ENCODE measurements at regions not wholly inside any gene's neighbourhood (a gene's known extent, or its start where the extent isn't known, plus 50 kb on each side); places are given as distances from the start of the nearest gene placed in this dataset.

DNA sequence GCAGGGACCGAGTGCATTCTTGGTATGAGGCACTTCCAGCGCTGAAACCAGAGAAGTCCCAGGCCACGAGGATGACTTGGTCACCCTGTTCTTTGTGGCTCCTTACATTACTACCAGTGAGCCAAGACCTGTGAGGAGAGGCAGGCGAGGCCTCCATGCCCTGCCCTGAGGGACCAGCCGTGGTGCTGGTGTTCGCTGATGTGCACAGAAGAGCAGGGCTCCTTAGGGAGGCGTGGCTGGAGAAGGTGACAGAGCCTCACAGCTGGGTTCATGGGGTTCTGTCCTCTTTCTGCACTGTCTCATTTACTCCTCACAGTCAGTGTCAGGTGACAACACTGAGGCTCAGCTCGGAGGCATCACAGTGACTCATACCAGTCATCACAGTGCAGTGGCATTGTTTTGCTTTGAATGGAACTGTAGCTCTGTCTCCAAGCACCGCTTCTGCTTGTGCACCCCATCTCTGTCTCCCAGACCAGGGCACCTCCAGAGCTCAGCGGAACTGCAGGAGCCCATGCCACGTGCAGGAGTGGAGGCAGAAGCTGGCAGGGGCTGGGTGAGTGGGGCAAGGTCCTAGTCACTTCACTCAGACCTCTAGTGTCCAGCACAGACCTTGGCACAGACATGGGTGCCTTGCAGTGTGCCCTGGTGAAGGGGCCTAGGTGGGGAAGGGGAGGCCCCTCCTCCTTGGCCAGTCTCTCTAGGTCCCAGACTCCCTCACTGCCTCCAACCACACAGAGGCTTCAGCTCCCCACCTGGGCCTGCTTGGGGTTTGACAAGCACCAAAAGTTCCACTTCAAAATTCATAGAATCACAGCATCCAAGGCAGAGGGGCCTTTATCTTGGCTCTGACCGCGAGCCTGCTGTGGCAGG is 310.9 kb downstream of the MATN1 start:
- H3K27me3 ChIP-seq (ENCODE audit: control insufficient read depth, insufficient read depth, low read length): peaks cover 4% of the 10 kb centered on the region; the same call in 1 of the 2 replicates
- no peak overlapping the region for H3K4me3 ChIP-seq (ENCODE audit: low read depth, low read length)
- ChIA-PET CTCF (interaction anchor here (2.1 kb wide), 1 partner anchor 32 kb away, joined by 5 read pairs; no protein-coding TSS in a partner anchor), POLR2A (no interaction called here)
- TF ChIP-seq, protein P1, sequence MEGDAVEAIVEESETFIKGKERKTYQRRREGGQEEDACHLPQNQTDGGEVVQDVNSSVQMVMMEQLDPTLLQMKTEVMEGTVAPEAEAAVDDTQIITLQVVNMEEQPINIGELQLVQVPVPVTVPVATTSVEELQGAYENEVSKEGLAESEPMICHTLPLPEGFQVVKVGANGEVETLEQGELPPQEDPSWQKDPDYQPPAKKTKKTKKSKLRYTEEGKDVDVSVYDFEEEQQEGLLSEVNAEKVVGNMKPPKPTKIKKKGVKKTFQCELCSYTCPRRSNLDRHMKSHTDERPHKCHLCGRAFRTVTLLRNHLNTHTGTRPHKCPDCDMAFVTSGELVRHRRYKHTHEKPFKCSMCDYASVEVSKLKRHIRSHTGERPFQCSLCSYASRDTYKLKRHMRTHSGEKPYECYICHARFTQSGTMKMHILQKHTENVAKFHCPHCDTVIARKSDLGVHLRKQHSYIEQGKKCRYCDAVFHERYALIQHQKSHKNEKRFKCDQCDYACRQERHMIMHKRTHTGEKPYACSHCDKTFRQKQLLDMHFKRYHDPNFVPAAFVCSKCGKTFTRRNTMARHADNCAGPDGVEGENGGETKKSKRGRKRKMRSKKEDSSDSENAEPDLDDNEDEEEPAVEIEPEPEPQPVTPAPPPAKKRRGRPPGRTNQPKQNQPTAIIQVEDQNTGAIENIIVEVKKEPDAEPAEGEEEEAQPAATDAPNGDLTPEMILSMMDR (IDR thresholded peaks at IDR 0.05; ENCODE audit: insufficient read depth, low read depth, low read length): no peak
- no peaks in the 10 kb centered on the region for H3K36me3 ChIP-seq (ENCODE audit: control insufficient read depth, insufficient read depth, low read length)
- DNase-seq (ENCODE audit: low read depth): no peak

DNA sequence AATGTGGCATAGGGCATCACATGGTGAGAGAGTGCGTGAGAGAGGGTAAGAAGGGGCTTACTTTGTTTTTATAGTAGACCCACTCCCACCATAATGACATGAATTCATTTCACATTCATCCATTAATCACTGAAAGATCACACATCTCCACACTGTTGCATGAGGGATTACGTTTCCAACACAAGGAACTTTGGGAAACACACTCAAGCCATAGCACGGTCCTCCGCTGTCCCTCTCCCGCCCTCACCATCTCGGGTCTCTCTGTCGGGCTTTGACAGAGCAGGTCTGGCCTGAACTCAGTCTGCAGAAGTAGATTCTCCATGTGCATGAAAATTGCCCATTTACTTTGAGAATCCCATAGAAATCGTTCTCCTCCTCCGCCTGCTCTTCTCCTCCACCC is 312.2 kb downstream of the MATN1 start:
- Histone ChIP-seq H3K36me3 (ENCODE audit: control insufficient read depth, insufficient read depth, low read length) (no peaks in the 10 kb centered on the region), H3K27me3 (ENCODE audit: control insufficient read depth, insufficient read depth, low read length) (peaks cover 5% of the 10 kb centered on the region; the same call in 1 of the 2 replicates), H3K4me3 (ENCODE audit: low read depth, low read length) (no peak overlapping the region)
- POLR2A ChIA-PET: no interaction called here
- no peak for DNase-seq (ENCODE audit: low read depth)
- CTCF ChIA-PET: no interaction called here
- TF ChIP-seq, protein P1 (IDR thresholded peaks at IDR 0.05; ENCODE audit: insufficient read depth, low read depth, low read length): no peak

DNA sequence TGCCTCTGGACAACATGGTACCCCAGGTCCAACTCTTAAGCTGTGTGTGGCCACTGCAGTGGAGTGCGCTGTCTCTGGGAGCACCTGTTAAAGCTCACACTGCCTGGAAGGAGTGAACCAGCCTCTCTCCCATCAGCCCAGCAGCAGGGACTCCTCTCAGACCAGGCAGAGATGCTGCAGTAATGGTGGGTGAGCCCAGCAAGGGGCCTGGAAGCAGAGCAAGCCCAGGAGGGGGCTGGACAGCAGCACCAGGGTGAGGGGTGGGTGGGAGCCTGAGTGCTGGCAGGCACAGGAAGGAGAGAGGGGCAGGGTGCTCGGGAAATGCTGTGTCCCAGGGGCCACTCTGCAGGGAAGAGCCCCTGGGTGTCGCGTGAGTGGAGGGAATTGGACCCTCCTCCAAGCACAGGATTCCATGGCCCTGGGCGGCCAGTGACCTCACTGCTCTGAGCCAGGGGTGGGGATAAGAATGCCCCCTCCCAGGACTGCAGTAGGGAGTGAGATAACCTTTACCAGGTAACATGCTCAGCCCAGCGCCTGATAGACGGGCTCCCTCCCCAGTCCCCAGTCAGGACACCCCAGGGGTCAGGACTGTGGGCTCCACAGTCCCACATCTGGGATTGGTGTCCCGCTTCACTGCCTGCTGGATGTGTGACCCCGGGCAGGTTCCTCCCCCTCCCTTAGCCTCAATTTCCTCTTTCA is 313.1 kb downstream of the MATN1 start:
- no peaks in the 10 kb centered on the region for H3K36me3 ChIP-seq (ENCODE audit: control insufficient read depth, insufficient read depth, low read length)
- no peak for DNase-seq (ENCODE audit: low read depth)
- H3K27me3 ChIP-seq (ENCODE audit: control insufficient read depth, insufficient read depth, low read length): peaks cover 7% of the 10 kb centered on the region
- TF ChIP-seq, protein P1 (IDR thresholded peaks at IDR 0.05; ENCODE audit: insufficient read depth, low read depth, low read length): no peak
- POLR2A ChIA-PET: no interaction called here
- no peak overlapping the region for H3K4me3 ChIP-seq (ENCODE audit: low read depth, low read length)
- CTCF ChIA-PET: interaction anchor here (1.1 to 1.4 kb wide), 2 partner anchors 30 to 297 kb away, joined by 3 to 5 read pairs; no protein-coding TSS in a partner anchor

DNA sequence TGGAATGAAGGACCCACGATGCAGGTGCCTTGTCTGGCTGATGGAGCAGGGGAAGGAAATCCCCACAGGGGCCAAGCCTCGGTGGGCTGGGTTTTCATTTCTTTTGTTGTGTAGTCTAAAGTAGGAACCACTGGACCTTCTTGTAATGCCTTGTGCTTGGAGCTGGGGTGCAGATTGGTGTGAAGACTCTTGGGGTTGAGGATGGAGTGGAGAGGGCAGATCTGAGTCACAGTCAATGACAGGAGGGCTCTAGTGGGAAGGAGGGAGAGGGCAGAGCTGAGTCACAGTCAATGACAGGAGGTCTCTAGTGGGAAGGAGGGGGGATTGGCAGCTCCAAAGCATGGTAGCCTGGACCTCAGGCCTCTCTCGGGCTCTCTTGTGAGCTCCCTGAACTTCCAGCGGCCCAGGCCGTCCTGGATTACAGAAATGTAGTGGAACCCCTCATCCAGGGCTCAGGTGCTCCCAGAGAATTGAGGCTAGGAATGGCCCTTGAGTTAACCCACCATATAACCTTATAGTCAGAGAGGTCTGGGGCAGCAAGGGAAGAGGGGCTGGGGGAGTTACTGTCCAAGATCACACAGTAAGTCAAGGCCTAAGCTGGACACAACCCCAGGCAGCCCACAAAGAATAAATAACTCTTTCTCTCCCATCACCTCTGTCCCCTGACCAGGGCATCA is 313.8 kb downstream of the MATN1 start:
- Histone ChIP-seq H3K4me3 (ENCODE audit: low read depth, low read length) (no peak overlapping the region), H3K27me3 (ENCODE audit: control insufficient read depth, insufficient read depth, low read length) (peaks cover 7% of the 10 kb centered on the region), H3K36me3 (ENCODE audit: control insufficient read depth, insufficient read depth, low read length) (no peaks in the 10 kb centered on the region)
- TF ChIP-seq, protein P1 (IDR thresholded peaks at IDR 0.05; ENCODE audit: insufficient read depth, low read depth, low read length): no peak
- ChIA-PET POLR2A (no interaction called here), CTCF (interaction anchor here (1.1 to 1.4 kb wide), 5 partner anchors 13 to 298 kb away, joined by 3 to 5 read pairs (median 4); no protein-coding TSS in a partner anchor)
- DNase-seq (ENCODE audit: low read depth): no peak

Data from BJ (cell line).